ENCODE measurements at regions not wholly inside any gene's neighbourhood (a gene's known extent, or its start where the extent isn't known, plus 50 kb on each side); places are given as distances from the start of the nearest gene placed in this dataset.
"Not testable (repeated sequence)": the region's sequence is repeated elsewhere in the genome, so short reads cannot be mapped to it uniquely, and the experiment has no call there.

DNA sequence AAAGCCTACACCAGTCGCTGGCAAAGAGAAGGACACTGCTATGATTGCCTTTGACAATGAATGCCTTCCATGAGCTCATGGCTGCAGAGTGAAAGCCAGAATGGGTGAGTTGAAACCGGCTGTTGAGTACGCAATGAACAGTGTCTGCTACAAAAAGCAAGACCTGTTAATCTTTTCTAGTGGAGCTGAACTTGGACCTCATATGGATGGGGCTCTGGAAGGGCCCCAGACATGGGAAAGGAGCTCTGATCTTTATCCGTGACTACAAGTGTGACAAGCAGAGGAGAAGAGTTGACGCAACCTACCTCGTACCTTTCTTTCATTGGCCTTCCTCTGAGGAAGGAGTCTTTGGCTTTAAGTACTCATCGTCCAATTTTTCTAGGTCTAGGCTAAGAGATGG is 67.1 kb upstream of the TSC22D1 start:
- intact Hi-C loops (cut with micrococcal nuclease; ENCODE audit: unreplicated experiment), result no loop called here
- CTCF ChIA-PET, result no interaction called here
- TF ChIP-seq, protein P1, sequence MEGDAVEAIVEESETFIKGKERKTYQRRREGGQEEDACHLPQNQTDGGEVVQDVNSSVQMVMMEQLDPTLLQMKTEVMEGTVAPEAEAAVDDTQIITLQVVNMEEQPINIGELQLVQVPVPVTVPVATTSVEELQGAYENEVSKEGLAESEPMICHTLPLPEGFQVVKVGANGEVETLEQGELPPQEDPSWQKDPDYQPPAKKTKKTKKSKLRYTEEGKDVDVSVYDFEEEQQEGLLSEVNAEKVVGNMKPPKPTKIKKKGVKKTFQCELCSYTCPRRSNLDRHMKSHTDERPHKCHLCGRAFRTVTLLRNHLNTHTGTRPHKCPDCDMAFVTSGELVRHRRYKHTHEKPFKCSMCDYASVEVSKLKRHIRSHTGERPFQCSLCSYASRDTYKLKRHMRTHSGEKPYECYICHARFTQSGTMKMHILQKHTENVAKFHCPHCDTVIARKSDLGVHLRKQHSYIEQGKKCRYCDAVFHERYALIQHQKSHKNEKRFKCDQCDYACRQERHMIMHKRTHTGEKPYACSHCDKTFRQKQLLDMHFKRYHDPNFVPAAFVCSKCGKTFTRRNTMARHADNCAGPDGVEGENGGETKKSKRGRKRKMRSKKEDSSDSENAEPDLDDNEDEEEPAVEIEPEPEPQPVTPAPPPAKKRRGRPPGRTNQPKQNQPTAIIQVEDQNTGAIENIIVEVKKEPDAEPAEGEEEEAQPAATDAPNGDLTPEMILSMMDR (conservative IDR thresholded peaks at IDR 0.05), result no peak
- no peak for TF ChIP-seq EZH2 (IDR thresholded peaks at IDR 0.05; ENCODE audit: low read depth)

DNA sequence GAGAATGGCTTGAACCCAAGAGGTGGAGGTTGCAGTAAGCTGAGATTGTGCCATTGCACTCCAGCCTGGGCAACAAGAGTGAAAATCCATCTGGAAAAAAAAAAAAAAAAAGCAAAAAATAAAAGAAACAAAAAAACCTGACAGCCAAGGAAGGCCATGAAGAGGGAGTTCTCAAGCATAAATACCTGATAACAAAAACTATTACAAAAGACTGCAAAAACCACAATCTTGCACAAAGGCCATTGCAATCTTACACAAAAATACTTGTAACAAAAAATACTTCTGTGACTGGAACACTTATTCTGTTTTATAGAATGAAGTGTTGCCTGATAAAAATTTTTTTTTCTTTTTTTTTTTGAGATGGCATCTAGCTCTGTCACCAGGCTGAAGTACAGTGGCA is 61.5 kb upstream of the TSC22D1 start:
- Histone ChIP-seq H4K20me1 (ENCODE audit: insufficient read depth) (no peaks in the 10 kb centered on the region), H3K9me3 (ENCODE audit: insufficient read depth, low read depth) (no peaks in the 10 kb centered on the region), H2AFZ (no peak overlapping the region), H3K36me3 (ENCODE audit: low read depth) (no peaks in the 10 kb centered on the region), H3K79me2 (ENCODE audit: low read depth) (no peaks in the 10 kb centered on the region), H3K9me2 (ENCODE audit: insufficient read depth) (no peaks in the 10 kb centered on the region), H3K4me2 (no peak overlapping the region), H3K4me1 (replicated peaks; ENCODE audit: insufficient read depth) (no peaks in the 10 kb centered on the region), H3F3A (ENCODE audit: insufficient read depth, low read depth) (no peaks in the 10 kb centered on the region), H3K27ac (no peak overlapping the region), H3K27me3 (ENCODE audit: insufficient read depth, low read depth) (no peaks in the 10 kb centered on the region), H3K4me3 (no peak overlapping the region)
- intact Hi-C loops (cut with micrococcal nuclease; ENCODE audit: unreplicated experiment), result no loop called here
- CTCF ChIA-PET, result no interaction called here
- TF ChIP-seq EZH2 (IDR thresholded peaks at IDR 0.05; ENCODE audit: low read depth), result no peak
- TF ChIP-seq, protein P1 (conservative IDR thresholded peaks at IDR 0.05), result no peak
- DNase-seq, result no peak
- POLR2A ChIA-PET (ENCODE audit: unreplicated experiment), result no interaction called here
- no TSS peak for BruUV-seq (replicated peaks)

More for the DNA sequence above, 67.1 kb upstream of the TSC22D1 start:
- no peak overlapping the region for H3K27ac ChIP-seq
- H3K4me2 ChIP-seq, result no peak overlapping the region
- BruUV-seq (replicated peaks), result no TSS peak
- no peaks in the 10 kb centered on the region for H3K79me2 ChIP-seq (ENCODE audit: low read depth)
- H3K36me3 ChIP-seq (ENCODE audit: low read depth), result no peaks in the 10 kb centered on the region
- no peak overlapping the region for H3K4me3 ChIP-seq
- peaks cover 3% of the 10 kb centered on the region; the same call in 1 of the 2 replicates for H3K4me1 ChIP-seq (replicated peaks; ENCODE audit: insufficient read depth)
- POLR2A ChIA-PET (ENCODE audit: unreplicated experiment), result no interaction called here
- no peak overlapping the region for H2AFZ ChIP-seq
- H3K27me3 ChIP-seq (ENCODE audit: insufficient read depth, low read depth), result no peaks in the 10 kb centered on the region
- DNase-seq, result no peak
- H3F3A ChIP-seq (ENCODE audit: insufficient read depth, low read depth), result no peaks in the 10 kb centered on the region
- H3K9me3 ChIP-seq (ENCODE audit: insufficient read depth, low read depth), result no peaks in the 10 kb centered on the region
- H4K20me1 ChIP-seq (ENCODE audit: insufficient read depth), result no peaks in the 10 kb centered on the region
- no peaks in the 10 kb centered on the region for H3K9me2 ChIP-seq (ENCODE audit: insufficient read depth)

GRCh38 chr13:44629465-44630183 is 53.5 kb upstream of the TSC22D1 start:
- no TSS peak for BruUV-seq (replicated peaks)
- Histone ChIP-seq H3K36me3 (ENCODE audit: low read depth) (no peaks in the 10 kb centered on the region), H3K9me3 (ENCODE audit: insufficient read depth, low read depth) (no peaks in the 10 kb centered on the region), H3K79me2 (ENCODE audit: low read depth) (no peaks in the 10 kb centered on the region), H3K4me1 (replicated peaks; ENCODE audit: insufficient read depth) (0 out of 2 replicates have a peak, but pooled peaks cover 4% of the 10 kb centered on the region), H3K4me2 (no peak overlapping the region), H3K9me2 (ENCODE audit: insufficient read depth) (no peaks in the 10 kb centered on the region), H3K27me3 (ENCODE audit: insufficient read depth, low read depth) (no peaks in the 10 kb centered on the region), H2AFZ (no peak overlapping the region), H3F3A (ENCODE audit: insufficient read depth, low read depth) (no peaks in the 10 kb centered on the region), H4K20me1 (ENCODE audit: insufficient read depth) (no peaks in the 10 kb centered on the region), H3K27ac (no peak overlapping the region), H3K4me3 (no peak overlapping the region)
- intact Hi-C loops (cut with micrococcal nuclease; ENCODE audit: unreplicated experiment), result no loop called here
- ChIA-PET CTCF (no interaction called here), POLR2A (ENCODE audit: unreplicated experiment) (interaction anchor here (0.7 kb wide), 1 partner anchor 366 kb away, joined by 4 read pairs; no protein-coding TSS in a partner anchor)
- DNase-seq, result no peak
- TF ChIP-seq, protein P1 (conservative IDR thresholded peaks at IDR 0.05), result no peak
- TF ChIP-seq EZH2 (IDR thresholded peaks at IDR 0.05; ENCODE audit: low read depth), result no peak

- H3K79me2 ChIP-seq (ENCODE audit: low read depth); BruUV-seq (replicated peaks); H3K4me3 ChIP-seq; H3K4me1 ChIP-seq (replicated peaks; ENCODE audit: insufficient read depth); intact Hi-C loops (cut with micrococcal nuclease; ENCODE audit: unreplicated experiment); H3K36me3 ChIP-seq (ENCODE audit: low read depth); H3K27me3 ChIP-seq (ENCODE audit: insufficient read depth, low read depth); H4K20me1 ChIP-seq (ENCODE audit: insufficient read depth); H3K9me3 ChIP-seq (ENCODE audit: insufficient read depth, low read depth); DNase-seq; H3K27ac ChIP-seq; H3F3A ChIP-seq (ENCODE audit: insufficient read depth, low read depth); H3K9me2 ChIP-seq (ENCODE audit: insufficient read depth); POLR2A ChIA-PET (ENCODE audit: unreplicated experiment); H2AFZ ChIP-seq; H3K4me2 ChIP-seq; CTCF ChIA-PET: not testable (repeated sequence)
Measured at GRCh38 chr13:44628826-44629225, 52.7 kb upstream of the TSC22D1 start.
